K562 (cell line): ENCODE measurements at regions not wholly inside any gene's neighbourhood (a gene's known extent, or its start where the extent isn't known, plus 50 kb on each side); places are given as distances from the start of the nearest gene placed in this dataset.

Experiments used
- ATAC-seq: fragments of 200-7000 bp; cut with Tn5 transposase; 3 replicates; pipeline ENCODE4 v1.9.1; 2020; ENCODE audit warnings: moderate library complexity
- BruUV-seq: library from RNA; stranded (reverse); fragments of 400-500 nt; replicated peaks from 2 replicates; lab custom pipeline; 2021; lab: Mats Ljungman, UMichigan
- CTCF ChIA-PET: fragments of 300-600 bp; formaldehyde crosslinking; extraction: SDS; loops from one replicate; lab custom pipeline; 2021; ENCODE audit warnings: low intra/inter-chr PET ratio; lab: Yijun Ruan, JAX
- POLR2A ChIA-PET: fragments of 300-600, 350-650 bp; sonication (Branson Sonifier 250); formaldehyde crosslinking; extraction: SDS; loops from one replicate; lab custom pipeline; 2021; ENCODE audit warnings: antibody characterized with exemption, inconsistent platforms; lab: Yijun Ruan, JAX
- DNase-seq, 4 experiments: peaks; one replicate each; pipeline versions ENCODE4 v3.0.0 to v3.0.0-alpha.2; 2011 to 2018; ENCODE audit warnings: low spot score in 3 of 4, mixed read lengths in 3 of 4; ENCODE audit errors: extremely low read depth in 1 of 4
- FAIRE-seq: peaks from 2 replicates; lab custom pipeline; 2011; peaks lifted over from hg19 to GRCh38; lab: Jason Lieb, UNC
- H2AFZ ChIP-seq: 2 replicates; pipeline ENCODE4 v1.6.0; 2011; ENCODE audit warnings: low read depth, low read length, control low read depth, inconsistent platforms
- H3K27ac ChIP-seq: fragments of 200-600 bp; 3 replicates; pipeline ENCODE4 v1.8.0; 2011; ENCODE audit warnings: low read depth, mild to moderate bottlenecking, control low read depth, inconsistent platforms, low read length, moderate library complexity, mixed read lengths; ENCODE audit errors: extremely low read depth
- H3K27me3 ChIP-seq, 2 experiments: fragments of 300-600 bp in 1 of 2; 2 replicates in 1 of 2; 3 replicates in 1 of 2; pipeline versions ENCODE4 v1.6.0 to v1.8.0; 2011; ENCODE audit warnings: inconsistent platforms in 2 of 2, low read length in 2 of 2, mild to moderate bottlenecking in 1 of 2, mixed read lengths in 1 of 2, moderate library complexity in 1 of 2; ENCODE audit not compliant: control insufficient read depth in 2 of 2, insufficient read depth in 2 of 2
- H3K36me3 ChIP-seq: fragments of 300-600 bp; 3 replicates; pipeline ENCODE4 v1.8.0; 2011; ENCODE audit warnings: mild to moderate bottlenecking, low read length, inconsistent platforms; ENCODE audit not compliant: control insufficient read depth, insufficient read depth
- H3K4me1 ChIP-seq, 2 experiments: fragments of 200-600 bp in 1 of 2; replicated peaks in 1 of 2; 2 replicates in 1 of 2; 3 replicates in 1 of 2; pipeline versions ENCODE4 v1.5.1 to v1.8.0; 2011; ENCODE audit warnings: inconsistent platforms in 2 of 2, low read length in 2 of 2, mild to moderate bottlenecking in 1 of 2, mixed read lengths in 1 of 2, moderate library complexity in 1 of 2; ENCODE audit not compliant: control insufficient read depth in 2 of 2, insufficient read depth in 2 of 2
- H3K4me2 ChIP-seq: 2 replicates; pipeline ENCODE4 v1.6.1; 2011; ENCODE audit warnings: low read length, control low read depth, inconsistent platforms, mixed read lengths; ENCODE audit not compliant: insufficient read depth
- H3K4me3 ChIP-seq: fragments of 200-600 bp; sonication (generic), shearing (Covaris generic); 2 replicates; pipeline ENCODE4 v1.5.1; 2016; ENCODE audit warnings: control low read depth, inconsistent platforms
- H3K79me2 ChIP-seq: fragments of 200-600 bp; 3 replicates; pipeline ENCODE4 v1.8.0; 2011; ENCODE audit warnings: low read length, inconsistent platforms; ENCODE audit not compliant: control insufficient read depth, insufficient read depth
- H3K9ac ChIP-seq, 2 experiments: 2 replicates each; pipeline versions ENCODE4 v1.6.0 to v1.6.1; 2011; ENCODE audit warnings: low read depth in 2 of 2, low read length in 2 of 2, control low read depth in 1 of 2, inconsistent platforms in 1 of 2, mild to moderate bottlenecking in 1 of 2, mixed read lengths in 1 of 2; ENCODE audit not compliant: insufficient read depth in 1 of 2
- H3K9me1 ChIP-seq: one replicate; pipeline ENCODE4 v1.6.0; 2011; ENCODE audit warnings: inconsistent platforms, mild to moderate bottlenecking, low read length, moderate library complexity; ENCODE audit not compliant: control insufficient read depth, insufficient read depth
- H3K9me3 ChIP-seq: replicated peaks from 2 replicates; pipeline ENCODE4 v1.5.1; 2011; ENCODE audit warnings: low read depth, low read length, inconsistent platforms; ENCODE audit not compliant: control insufficient read depth, insufficient read depth
- H4K20me1 ChIP-seq: replicated peaks from 2 replicates; pipeline ENCODE4 v1.6.1; 2011; ENCODE audit warnings: low read length, inconsistent platforms, mixed read lengths; ENCODE audit not compliant: control insufficient read depth, insufficient read depth
- CGGBP1 ChIP-seq: fragments of 250-450 bp; sonication (Bioruptor Pico); IDR thresholded peaks from 2 replicates; pipeline ENCODE4 v1.9.0; 2021; ENCODE audit warnings: mild to moderate bottlenecking
- CREM ChIP-seq: IDR thresholded peaks from 2 replicates; pipeline ENCODE4 v1.6.1; 2014; ENCODE audit warnings: antibody characterized with exemption, low read depth
- CTCFL ChIP-seq: IDR thresholded peaks from 2 replicates; pipeline ENCODE4 v1.6.1; 2011; ENCODE audit warnings: borderline replicate concordance, low read depth, mild to moderate bottlenecking, moderate library complexity, low read length; ENCODE audit not compliant: insufficient read depth, poor library complexity, severe bottlenecking
- ELF1 ChIP-seq: fragments of 200-800 bp; sonication (Bioruptor generic); IDR thresholded peaks from 2 replicates; pipeline ENCODE4 v1.6.1; 2016; ENCODE audit warnings: missing genetic modification characterization, missing compliant biosample characterization
- KDM2B ChIP-seq: fragments of 250-450 bp; sonication (Bioruptor Pico); IDR thresholded peaks from 2 replicates; pipeline ENCODE4 v1.8.0; 2021; ENCODE audit warnings: mild to moderate bottlenecking, moderate library complexity
- KDM4B ChIP-seq, 2 experiments: fragments of 450-650 bp in 1 of 2; sonication (generic) in 1 of 2; IDR thresholded peaks; 2 replicates each; pipeline ENCODE4 v1.6.1; 2016 to 2017; ENCODE audit warnings: borderline replicate concordance in 2 of 2, antibody characterized with exemption in 1 of 2, low read depth in 1 of 2, mild to moderate bottlenecking in 1 of 2
- NUFIP1 ChIP-seq: fragments of 450-650 bp; IDR thresholded peaks from 2 replicates; pipeline ENCODE4 v1.6.1; 2018; ENCODE audit not compliant: partially characterized antibody
- PBX2 ChIP-seq, 2 experiments: IDR thresholded peaks in 1 of 2; conservative IDR thresholded peaks in 1 of 2; 2 replicates each; pipeline ENCODE4 v1.6.1; 2016; ENCODE audit warnings: low read depth in 2 of 2, mild to moderate bottlenecking in 1 of 2, missing compliant biosample characterization in 1 of 2, missing genetic modification characterization in 1 of 2, moderate library complexity in 1 of 2
- RBM14 ChIP-seq: fragments of 200-400 bp; formaldehyde crosslinking; IDR thresholded peaks from 2 replicates; pipeline ENCODE4 v1.6.1; 2018; ENCODE audit warnings: low read depth, mild to moderate bottlenecking, low read length, moderate library complexity, borderline replicate concordance; ENCODE audit not compliant: insufficient read depth
- SETDB1 ChIP-seq: IDR thresholded peaks from one replicate; pipeline ENCODE4 v1.6.1; 2012; ENCODE audit warnings: low read length, control low read depth, inconsistent platforms
- SLC30A9 ChIP-seq: fragments of 250-450 bp; sonication (Bioruptor Pico); IDR thresholded peaks from 2 replicates; pipeline ENCODE4 v1.8.0; 2022; ENCODE audit warnings: mild to moderate bottlenecking, moderate library complexity
- SP1 ChIP-seq: sonication (generic); formaldehyde crosslinking; IDR thresholded peaks from 2 replicates; pipeline ENCODE4 v1.8.1; 2022; ENCODE audit warnings: mild to moderate bottlenecking, missing genetic modification reagents
- TFAM ChIP-seq: fragments of 250-450 bp; sonication (Bioruptor Pico); conservative IDR thresholded peaks from 2 replicates; pipeline ENCODE4 v1.5.0; 2021; ENCODE audit warnings: mild to moderate bottlenecking, moderate library complexity
- TFAP4 ChIP-seq: sonication (generic); formaldehyde crosslinking; IDR thresholded peaks from 2 replicates; pipeline ENCODE4 v1.8.0; 2022; ENCODE audit warnings: missing genetic modification reagents, mild to moderate bottlenecking, moderate library complexity, borderline replicate concordance
- ZNF134 ChIP-seq: fragments of 250-450 bp; sonication (Bioruptor Pico); conservative IDR thresholded peaks from 2 replicates; pipeline ENCODE4 v1.4.0; 2020
- ZSCAN32 ChIP-seq: fragments of 450-650 bp; formaldehyde crosslinking; IDR thresholded peaks from 2 replicates; pipeline ENCODE4 v1.4.0; 2020; ENCODE audit warnings: mild to moderate bottlenecking, moderate library complexity
- WGBS: fragments of 100-300 bp; shearing (Covaris generic); methylation state at CpG from one replicate; pipeline ENCODE4 v1.1.6; 2016; ENCODE audit warnings: low coverage, mixed read lengths; ENCODE audit not compliant: insufficient coverage; ENCODE audit errors: missing lambda C conversion rate; 5-methylcytosine and 5-hydroxymethylcytosine counted together
- in situ Hi-C: fragments of 300-500 bp; cut with MboI; formaldehyde crosslinking; loops from 4 replicates; pipeline ENCODE4 v1.15.0; 2018; ENCODE audit warnings: inconsistent platforms, mixed read lengths
- intact Hi-C: fragments of 100-400 bp; cut with micrococcal nuclease; formaldehyde crosslinking; loops from 2 replicates; pipeline ENCODE4 v1.14.2; 2022

GRCh38 chr7:110442381-110442837, 648.5 kb upstream of the LRRN3 start:
- in situ Hi-C loops (no loop called here), intact Hi-C loops (no loop called here)
- ChIA-PET POLR2A (no interaction called here), CTCF (no interaction called here)
- Histone ChIP-seq H3K36me3 (no peaks in the 10 kb centered on the region), H3K4me2 (no peak overlapping the region), H4K20me1 (no peaks in the 10 kb centered on the region), H2AFZ (no peak overlapping the region), H3K27me3 (no peaks in the 10 kb centered on the region), H3K4me3 (no peak overlapping the region), H3K9me1 (no peaks in the 10 kb centered on the region), H3K9me3 (no peaks in the 10 kb centered on the region; the same call in none of the 2 replicates), H3K27ac (no peak overlapping the region), H3K4me1 (no peaks in the 10 kb centered on the region), H3K9ac (no peak overlapping the region), H3K79me2 (no peaks in the 10 kb centered on the region)
- ATAC-seq (peak; percentile 74; the same call in 2 of the 3 replicates), FAIRE-seq (no peak), DNase-seq (peak in 2 of 4 experiments; percentile 19 to 21)
- WGBS: 0% methylated on average over 4 of the region's 4 CpGs
- no TSS peak for BruUV-seq
- no peak for TF ChIP-seq RBM14
- no peak for TF ChIP-seq CREM
- TF ChIP-seq NUFIP1: no peak
- TF ChIP-seq CTCFL: peak; percentile 18
- TF ChIP-seq ZSCAN32 (CRISPR knock-in tag): no peak
- TF ChIP-seq CGGBP1 (CRISPR knock-in tag): no peak
- peak; percentile 22; the same call in 1 of the 2 replicates for TF ChIP-seq TFAP4
- no peak for TF ChIP-seq ELF1
- TF ChIP-seq ZNF134 (CRISPR knock-in tag): no peak
- TF ChIP-seq SP1 (CRISPR knock-in tag): no peak
- no peak for TF ChIP-seq KDM4B (IDR thresholded peaks at IDR 0.05; ENCODE audit: borderline replicate concordance in 2 of 2, low read depth in 1 of 2)
- TF ChIP-seq KDM2B (CRISPR knock-in tag): no peak
- no peak for TF ChIP-seq SLC30A9 (CRISPR knock-in tag)
- no peak for TF ChIP-seq SETDB1
- TF ChIP-seq PBX2 (CRISPR knock-in tag; IDR thresholded peaks at IDR 0.05; ENCODE audit: low read depth): no peak
- peak; percentile 67 for TF ChIP-seq PBX2 (tag; conservative IDR thresholded peaks at IDR 0.05; ENCODE audit: low read depth)
- no peak for TF ChIP-seq TFAM (CRISPR knock-in tag)
